Endodermal cell (in vitro differentiated cells): ENCODE measurements at regions not wholly inside any gene's neighbourhood (a gene's known extent, or its start where the extent isn't known, plus 50 kb on each side); places are given as distances from the start of the nearest gene placed in this dataset.

ENCODE experiments used
- DNase-seq: peaks from one replicate; pipeline ENCODE4 v3.0.0-alpha.2; 2017
- H3K27ac ChIP-seq: 2 replicates; pipeline ENCODE4 v1.5.1; 2013; ENCODE audit warnings: mild to moderate bottlenecking, low read depth, low read length, moderate library complexity
- H3K27me3 ChIP-seq: 2 replicates; pipeline ENCODE4 v1.6.1; 2013; ENCODE audit warnings: mild to moderate bottlenecking, low read length, moderate library complexity; ENCODE audit not compliant: insufficient read depth, control insufficient read depth, poor library complexity, severe bottlenecking
- H3K36me3 ChIP-seq: 2 replicates; pipeline ENCODE4 v1.7.0; 2013; ENCODE audit warnings: mild to moderate bottlenecking, low read length, moderate library complexity; ENCODE audit not compliant: control insufficient read depth, insufficient read depth
- H3K4me1 ChIP-seq: one replicate; pipeline ENCODE4 v1.7.0; 2013; ENCODE audit warnings: low read length; ENCODE audit not compliant: control insufficient read depth, insufficient read depth
- H3K4me3 ChIP-seq: 2 replicates; pipeline ENCODE4 v1.5.1; 2013; ENCODE audit warnings: mild to moderate bottlenecking, low read length, moderate library complexity
- H3K9ac ChIP-seq: 2 replicates; pipeline ENCODE4 v1.6.1; 2013; ENCODE audit warnings: mild to moderate bottlenecking, low read length, moderate library complexity; ENCODE audit not compliant: poor library complexity, severe bottlenecking; ENCODE audit errors: extremely low read depth
- H3K9me3 ChIP-seq: 2 replicates; pipeline ENCODE4 v1.6.1; 2013; ENCODE audit warnings: mild to moderate bottlenecking, low read length, moderate library complexity; ENCODE audit not compliant: control insufficient read depth
- H3K27ac Mint-ChIP-seq: 2 replicates; pipeline ENCODE4 v1.8.0; 2020; ENCODE audit warnings: mixed read lengths
- H3K27me3 Mint-ChIP-seq: 2 replicates; pipeline ENCODE4 v1.8.0; 2021; ENCODE audit warnings: mild to moderate bottlenecking, mixed read lengths; ENCODE audit not compliant: insufficient read depth
- H3K36me3 Mint-ChIP-seq: 2 replicates; pipeline ENCODE4 v1.8.0; 2020; ENCODE audit warnings: low read depth, mixed read lengths
- H3K4me1 Mint-ChIP-seq: 2 replicates; pipeline ENCODE4 v1.8.0; 2020; ENCODE audit warnings: mixed read lengths
- H3K4me3 Mint-ChIP-seq: 2 replicates; pipeline ENCODE4 v1.8.0; 2020; ENCODE audit warnings: mild to moderate bottlenecking, moderate library complexity, mixed read lengths
- H3K9me3 Mint-ChIP-seq: 2 replicates; pipeline ENCODE4 v1.8.0; 2020; ENCODE audit warnings: mild to moderate bottlenecking, mixed read lengths
- CTCF ChIP-seq: fragments of 200-600 bp; sonication (generic); conservative IDR thresholded peaks from 2 replicates; pipeline ENCODE4 v1.5.0; 2021; ENCODE audit warnings: antibody characterized with exemption, mild to moderate bottlenecking
- WGBS, 2 experiments: methylation state at CpG; one replicate each; pipeline versions ENCODE4 v1.1.5 to v1.1.7; 2013; ENCODE audit warnings: missing lambda C conversion rate in 2 of 2, mixed read lengths in 1 of 2; ENCODE audit not compliant: insufficient coverage in 1 of 2, insufficient read length in 1 of 2; 5-methylcytosine and 5-hydroxymethylcytosine counted together

DNA sequence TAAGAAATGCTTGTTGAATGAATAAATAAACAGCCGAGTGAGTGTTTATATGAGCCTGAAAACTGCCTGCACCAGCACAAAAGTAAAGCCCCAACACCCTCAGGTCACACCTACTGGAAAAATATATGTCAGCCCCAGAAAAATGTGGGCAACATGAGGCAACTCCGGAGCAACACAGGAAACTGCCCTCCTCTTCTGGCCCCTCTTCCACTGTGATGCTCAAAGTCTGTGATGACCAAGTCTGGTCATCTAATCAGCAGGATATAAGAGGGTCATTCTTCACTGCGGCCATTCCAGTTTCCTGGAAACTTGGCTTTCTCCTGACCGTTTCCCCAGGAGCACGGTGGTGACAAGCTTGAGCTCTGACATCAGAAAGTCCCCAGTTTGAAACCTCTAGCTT lies 159.6 kb upstream of the PZP start:
- H3K9ac ChIP-seq, result no peak overlapping the region
- TF ChIP-seq CTCF, result no peak
- no peaks in the 10 kb centered on the region for H3K36me3 Mint-ChIP-seq

GRCh38 chr12:9367201-9367600 lies 159.0 kb upstream of the PZP start:
- Mint-ChIP-seq H3K4me3 (no peak overlapping the region), H3K27me3 (no peaks in the 10 kb centered on the region), H3K4me1 (peaks cover 25% of the 10 kb centered on the region), H3K9me3 (no peaks in the 10 kb centered on the region), H3K36me3 (no peaks in the 10 kb centered on the region), H3K27ac (no peak overlapping the region)
- no peak overlapping the region for H3K9ac ChIP-seq
- WGBS, 2 experiments, result 94% methylated on average over 4 of the region's 4 CpGs; no CpG with 5 or more reads in 1 of the 2 experiments
- H3K36me3 ChIP-seq, result no peaks in the 10 kb centered on the region
- H3K4me3 ChIP-seq, result no peak overlapping the region
- no peaks in the 10 kb centered on the region for H3K27me3 ChIP-seq
- no peaks in the 10 kb centered on the region for H3K9me3 ChIP-seq
- TF ChIP-seq CTCF, result no peak
- peaks cover 3% of the 10 kb centered on the region for H3K4me1 ChIP-seq
- no peak overlapping the region for H3K27ac ChIP-seq
- peak; percentile 43 for DNase-seq

More for the DNA sequence above, 159.6 kb upstream of the PZP start:
- peak; percentile 35 for DNase-seq
- Histone ChIP-seq H3K4me1 (peaks cover 3% of the 10 kb centered on the region), H3K36me3 (no peaks in the 10 kb centered on the region), H3K27me3 (no peaks in the 10 kb centered on the region), H3K27ac (no peak overlapping the region), H3K9me3 (no peaks in the 10 kb centered on the region), H3K4me3 (no peak overlapping the region)
- no peak overlapping the region for H3K4me3 Mint-ChIP-seq
- H3K27me3 Mint-ChIP-seq, result no peaks in the 10 kb centered on the region
- no peaks in the 10 kb centered on the region for H3K9me3 Mint-ChIP-seq
- WGBS, 2 experiments, result 92 to 95% methylated on average over 4 to 5 of the region's 5 CpGs
- no peak overlapping the region for H3K27ac Mint-ChIP-seq
- peaks cover 25% of the 10 kb centered on the region for H3K4me1 Mint-ChIP-seq

- no peak overlapping the region for H3K4me3 Mint-ChIP-seq
- peaks cover 25% of the 10 kb centered on the region for H3K4me1 Mint-ChIP-seq
- no peak for TF ChIP-seq CTCF
- no peaks in the 10 kb centered on the region for H3K36me3 Mint-ChIP-seq
- H3K27me3 Mint-ChIP-seq, result no peaks in the 10 kb centered on the region
- Histone ChIP-seq H3K9ac (no peak overlapping the region), H3K4me3 (no peak overlapping the region), H3K36me3 (no peaks in the 10 kb centered on the region), H3K9me3 (no peaks in the 10 kb centered on the region), H3K27ac (no peak overlapping the region), H3K27me3 (no peaks in the 10 kb centered on the region), H3K4me1 (peaks cover 3% of the 10 kb centered on the region)
- no peak for DNase-seq
- WGBS, 2 experiments, result 70 to 80% methylated on average over 1 to 2 of the region's 2 CpGs
- H3K27ac Mint-ChIP-seq, result peak overlapping the region; percentile 15
- H3K9me3 Mint-ChIP-seq, result no peaks in the 10 kb centered on the region
These were observed 157.1 kb upstream of the PZP start for GRCh38 chr12:9365296-9365695.
